ENCODE measurements at regions not wholly inside any gene's neighbourhood (a gene's known extent, or its start where the extent isn't known, plus 50 kb on each side); places are given as distances from the start of the nearest gene placed in this dataset.

DNA sequence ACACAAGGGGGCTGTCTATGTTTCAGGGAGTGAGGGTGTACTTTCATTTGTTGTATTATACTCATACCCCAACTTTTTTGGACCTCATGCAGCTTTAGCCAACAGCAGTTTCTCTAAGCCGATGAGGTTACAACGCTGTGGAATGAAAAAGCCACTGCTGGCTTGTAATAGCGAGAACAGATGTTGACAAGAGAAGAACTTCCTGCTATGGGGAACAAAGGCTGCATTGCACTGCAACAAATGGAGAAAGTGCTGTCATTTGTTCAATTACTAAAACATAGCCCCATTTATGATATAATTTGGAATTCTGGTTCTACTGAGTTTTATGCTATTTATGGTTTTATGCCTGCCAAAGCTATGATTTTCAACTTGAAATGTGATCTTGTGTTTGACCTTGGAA lies 104.2 kb upstream of the TMEM72 start:
- H3K27me3 Mint-ChIP-seq (ENCODE audit: insufficient read depth, unreplicated experiment), result peaks cover 15% of the 10 kb centered on the region
- H3K4me1 Mint-ChIP-seq (ENCODE audit: low read depth, unreplicated experiment), result no peaks in the 10 kb centered on the region
- no peaks in the 10 kb centered on the region for H3K9me3 Mint-ChIP-seq (ENCODE audit: unreplicated experiment)
- TF ChIP-seq, protein P1, sequence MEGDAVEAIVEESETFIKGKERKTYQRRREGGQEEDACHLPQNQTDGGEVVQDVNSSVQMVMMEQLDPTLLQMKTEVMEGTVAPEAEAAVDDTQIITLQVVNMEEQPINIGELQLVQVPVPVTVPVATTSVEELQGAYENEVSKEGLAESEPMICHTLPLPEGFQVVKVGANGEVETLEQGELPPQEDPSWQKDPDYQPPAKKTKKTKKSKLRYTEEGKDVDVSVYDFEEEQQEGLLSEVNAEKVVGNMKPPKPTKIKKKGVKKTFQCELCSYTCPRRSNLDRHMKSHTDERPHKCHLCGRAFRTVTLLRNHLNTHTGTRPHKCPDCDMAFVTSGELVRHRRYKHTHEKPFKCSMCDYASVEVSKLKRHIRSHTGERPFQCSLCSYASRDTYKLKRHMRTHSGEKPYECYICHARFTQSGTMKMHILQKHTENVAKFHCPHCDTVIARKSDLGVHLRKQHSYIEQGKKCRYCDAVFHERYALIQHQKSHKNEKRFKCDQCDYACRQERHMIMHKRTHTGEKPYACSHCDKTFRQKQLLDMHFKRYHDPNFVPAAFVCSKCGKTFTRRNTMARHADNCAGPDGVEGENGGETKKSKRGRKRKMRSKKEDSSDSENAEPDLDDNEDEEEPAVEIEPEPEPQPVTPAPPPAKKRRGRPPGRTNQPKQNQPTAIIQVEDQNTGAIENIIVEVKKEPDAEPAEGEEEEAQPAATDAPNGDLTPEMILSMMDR (IDR thresholded peaks at IDR 0.05; ENCODE audit: insufficient read depth in 1 of 2, low read depth in 1 of 2, low read length in 1 of 2, severe bottlenecking in 1 of 2, unreplicated experiment in 1 of 2), result no peak
- DNase-seq, result no peak
- Histone ChIP-seq H3K9me3 (no peaks in the 10 kb centered on the region), H3K4me1 (no peaks in the 10 kb centered on the region), H3K4me3 (ENCODE audit: low read depth, low read length) (no peak overlapping the region), H3K36me3 (ENCODE audit: control insufficient read depth, insufficient read depth, low read length) (no peaks in the 10 kb centered on the region), H3K27me3 (replicated peaks; ENCODE audit: control insufficient read depth, insufficient read depth, low read length) (no peaks in the 10 kb centered on the region)
- POLR2A ChIA-PET, result no interaction called here
- no peaks in the 10 kb centered on the region for H3K36me3 Mint-ChIP-seq (ENCODE audit: insufficient read depth, unreplicated experiment)
- H3K27ac Mint-ChIP-seq (ENCODE audit: unreplicated experiment), result no peak overlapping the region
- intact Hi-C loops (cut with micrococcal nuclease; ENCODE audit: unreplicated experiment), result no loop called here
- CTCF ChIA-PET, result no interaction called here
- no peak overlapping the region for H3K4me3 Mint-ChIP-seq (ENCODE audit: unreplicated experiment)
- no TSS peak for BruUV-seq (replicated peaks)

- no peaks in the 10 kb centered on the region for H3K9me3 Mint-ChIP-seq (ENCODE audit: unreplicated experiment)
- no TSS peak for BruUV-seq (replicated peaks)
- no peak overlapping the region for H3K4me3 ChIP-seq (ENCODE audit: low read depth, low read length)
- ChIA-PET CTCF (no interaction called here), POLR2A (no interaction called here)
- H3K27me3 Mint-ChIP-seq (ENCODE audit: insufficient read depth, unreplicated experiment), result peaks cover 15% of the 10 kb centered on the region
- H3K9me3 ChIP-seq, result no peaks in the 10 kb centered on the region
- H3K4me1 ChIP-seq, result no peaks in the 10 kb centered on the region
- H3K36me3 ChIP-seq (ENCODE audit: control insufficient read depth, insufficient read depth, low read length), result no peaks in the 10 kb centered on the region
- H3K36me3 Mint-ChIP-seq (ENCODE audit: insufficient read depth, unreplicated experiment), result no peaks in the 10 kb centered on the region
- H3K4me3 Mint-ChIP-seq (ENCODE audit: unreplicated experiment), result no peak overlapping the region
- no peaks in the 10 kb centered on the region for H3K27me3 ChIP-seq (replicated peaks; ENCODE audit: control insufficient read depth, insufficient read depth, low read length)
- intact Hi-C loops (cut with micrococcal nuclease; ENCODE audit: unreplicated experiment), result no loop called here
- H3K27ac Mint-ChIP-seq (ENCODE audit: unreplicated experiment), result no peak overlapping the region
- TF ChIP-seq, protein P1 (IDR thresholded peaks at IDR 0.05; ENCODE audit: insufficient read depth in 1 of 2, low read depth in 1 of 2, low read length in 1 of 2, severe bottlenecking in 1 of 2, unreplicated experiment in 1 of 2), result no peak
- no peak for DNase-seq
- H3K4me1 Mint-ChIP-seq (ENCODE audit: low read depth, unreplicated experiment), result no peaks in the 10 kb centered on the region
Measured at GRCh38 chr10:44807451-44807850, 103.7 kb upstream of the TMEM72 start.

- Mint-ChIP-seq H3K4me1 (ENCODE audit: low read depth, unreplicated experiment) (no peaks in the 10 kb centered on the region), H3K27me3 (ENCODE audit: insufficient read depth, unreplicated experiment) (peaks cover 19% of the 10 kb centered on the region), H3K4me3 (ENCODE audit: unreplicated experiment) (no peak overlapping the region), H3K9me3 (ENCODE audit: unreplicated experiment) (no peaks in the 10 kb centered on the region), H3K36me3 (ENCODE audit: insufficient read depth, unreplicated experiment) (no peaks in the 10 kb centered on the region), H3K27ac (ENCODE audit: unreplicated experiment) (no peak overlapping the region)
- ChIA-PET POLR2A (no interaction called here), CTCF (interaction anchor here (1.0 kb wide), 1 partner anchor 75 kb away, joined by 3 read pairs; no protein-coding TSS in a partner anchor)
- Histone ChIP-seq H3K36me3 (ENCODE audit: control insufficient read depth, insufficient read depth, low read length) (no peaks in the 10 kb centered on the region), H3K9me3 (no peaks in the 10 kb centered on the region), H3K27me3 (replicated peaks; ENCODE audit: control insufficient read depth, insufficient read depth, low read length) (no peaks in the 10 kb centered on the region), H3K4me3 (ENCODE audit: low read depth, low read length) (no peak overlapping the region), H3K4me1 (no peaks in the 10 kb centered on the region)
- TF ChIP-seq, protein P1 (IDR thresholded peaks at IDR 0.05; ENCODE audit: insufficient read depth in 1 of 2, low read depth in 1 of 2, low read length in 1 of 2, severe bottlenecking in 1 of 2, unreplicated experiment in 1 of 2), result no peak
- no TSS peak for BruUV-seq (replicated peaks)
- DNase-seq, result peak in 1 of 2 experiments; percentile 38
- intact Hi-C loops (cut with micrococcal nuclease; ENCODE audit: unreplicated experiment), result loop anchor here (5.0 kb wide), 1 partner anchor 77 kb away; no protein-coding TSS in a partner anchor
Measured at GRCh38 chr10:44809647-44810046, 101.5 kb upstream of the TMEM72 start.

Data from Caco-2 (cell line).